ENCODE measurements at regions not wholly inside any gene's neighbourhood (a gene's known extent, or its start where the extent isn't known, plus 50 kb on each side); places are given as distances from the start of the nearest gene placed in this dataset.

- TF ChIP-seq CTCF (conservative IDR thresholded peaks at IDR 0.05 in 1 of 2, IDR thresholded peaks at IDR 0.05 in 1 of 2; ENCODE audit: extremely low read depth in 1 of 2, insufficient read depth in 1 of 2, low read depth in 1 of 2, low read length in 2 of 2) (no peak), EZH2 (IDR thresholded peaks at IDR 0.05; ENCODE audit: borderline replicate concordance, low read length) (no peak)
Measured at GRCh38 chr4:123649250-123649644, 252.7 kb downstream of the SPRY1 start.
